Suprapubic skin (tissue), 3 donors: ENCODE measurements at regions not wholly inside any gene's neighbourhood (a gene's known extent, or its start where the extent isn't known, plus 50 kb on each side); places are given as distances from the start of the nearest gene placed in this dataset.

Experiments
- POLR2A ChIP-seq, 2 donors: fragments of 450-650 bp; IDR thresholded peaks; one replicate each; pipeline ENCODE4 v1.6.1; 2017; ENCODE audit warnings: antibody characterized with exemption in 2 of 2, mild to moderate bottlenecking in 2 of 2, moderate library complexity in 2 of 2
- TF ChIP-seq, protein P1 (sequence below), 2 donors: fragments of 200-600 bp in 1 of 2; fragments of 450-650 bp in 1 of 2; sonication (generic) in 1 of 2; IDR thresholded peaks; one replicate each; pipeline ENCODE4 v1.5.1; 2016 to 2019; ENCODE audit warnings: antibody characterized with exemption in 2 of 2, mild to moderate bottlenecking in 1 of 2, moderate library complexity in 1 of 2

DNA sequence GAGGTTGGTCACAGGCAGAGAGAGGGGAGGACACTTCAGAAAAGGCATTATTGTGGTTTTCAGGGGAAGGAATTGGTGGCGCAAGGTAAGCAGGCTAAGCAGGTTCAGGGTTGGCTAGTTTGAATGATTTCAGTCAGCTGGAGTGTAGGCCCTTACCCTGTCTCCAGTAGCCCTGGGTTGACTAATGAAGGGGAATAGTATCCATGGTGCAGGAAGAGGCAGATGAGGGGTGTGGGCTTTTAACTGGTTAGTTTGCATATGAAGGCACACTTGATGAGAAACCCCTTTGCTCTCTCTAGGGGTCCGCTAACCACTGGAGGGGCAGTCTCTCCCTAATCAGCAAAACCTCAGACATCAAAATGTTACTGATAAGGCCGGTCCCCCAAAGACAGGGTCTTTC lies 249.7 kb downstream of the AASDHPPT start:
- TF ChIP-seq, protein P1, sequence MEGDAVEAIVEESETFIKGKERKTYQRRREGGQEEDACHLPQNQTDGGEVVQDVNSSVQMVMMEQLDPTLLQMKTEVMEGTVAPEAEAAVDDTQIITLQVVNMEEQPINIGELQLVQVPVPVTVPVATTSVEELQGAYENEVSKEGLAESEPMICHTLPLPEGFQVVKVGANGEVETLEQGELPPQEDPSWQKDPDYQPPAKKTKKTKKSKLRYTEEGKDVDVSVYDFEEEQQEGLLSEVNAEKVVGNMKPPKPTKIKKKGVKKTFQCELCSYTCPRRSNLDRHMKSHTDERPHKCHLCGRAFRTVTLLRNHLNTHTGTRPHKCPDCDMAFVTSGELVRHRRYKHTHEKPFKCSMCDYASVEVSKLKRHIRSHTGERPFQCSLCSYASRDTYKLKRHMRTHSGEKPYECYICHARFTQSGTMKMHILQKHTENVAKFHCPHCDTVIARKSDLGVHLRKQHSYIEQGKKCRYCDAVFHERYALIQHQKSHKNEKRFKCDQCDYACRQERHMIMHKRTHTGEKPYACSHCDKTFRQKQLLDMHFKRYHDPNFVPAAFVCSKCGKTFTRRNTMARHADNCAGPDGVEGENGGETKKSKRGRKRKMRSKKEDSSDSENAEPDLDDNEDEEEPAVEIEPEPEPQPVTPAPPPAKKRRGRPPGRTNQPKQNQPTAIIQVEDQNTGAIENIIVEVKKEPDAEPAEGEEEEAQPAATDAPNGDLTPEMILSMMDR (IDR thresholded peaks at IDR 0.05): no peak
- TF ChIP-seq POLR2A (IDR thresholded peaks at IDR 0.05): no peak
